ENCODE measurements at regions not wholly inside any gene's neighbourhood (a gene's known extent, or its start where the extent isn't known, plus 50 kb on each side); places are given as distances from the start of the nearest gene placed in this dataset.
"Not testable (repeated sequence)": the region's sequence is repeated elsewhere in the genome, so short reads cannot be mapped to it uniquely, and the experiment has no call there.

- Histone ChIP-seq H3K4me3 (ENCODE audit: low read length) (no peak overlapping the region), H3K36me3 (ENCODE audit: control insufficient read depth, insufficient read depth, low read length) (no peaks in the 10 kb centered on the region), H3K18ac (ENCODE audit: low read length) (no peak overlapping the region), H3K79me1 (ENCODE audit: low read length) (no peaks in the 10 kb centered on the region), H3K79me2 (ENCODE audit: control insufficient read depth, insufficient read depth, low read length) (no peaks in the 10 kb centered on the region), H3K23ac (ENCODE audit: low read length) (no peak overlapping the region), H3K9ac (ENCODE audit: low read length) (no peak overlapping the region), H3K27me3 (ENCODE audit: insufficient read depth, low read length, poor library complexity) (no peaks in the 10 kb centered on the region), H2BK5ac (ENCODE audit: low read length) (no peak overlapping the region), H2BK120ac (ENCODE audit: low read depth, low read length) (no peak overlapping the region), H3K4me1 (ENCODE audit: control insufficient read depth, low read depth, low read length) (no peaks in the 10 kb centered on the region), H3K4me2 (ENCODE audit: low read length) (no peak overlapping the region), H2AK5ac (ENCODE audit: low read length) (no peak overlapping the region), H3K27ac (ENCODE audit: low read depth, low read length) (no peak overlapping the region), H4K8ac (ENCODE audit: low read depth, low read length) (no peak overlapping the region), H3K56ac (ENCODE audit: low read length) (no peak overlapping the region), H2BK15ac (replicated peaks; ENCODE audit: low read depth) (no peak overlapping the region), H3K4ac (ENCODE audit: low read depth, low read length) (no peak overlapping the region), H4K5ac (ENCODE audit: low read length) (no peak overlapping the region)
- no peak for DNase-seq
- no CpG with 5 or more reads among the region's 6 CpGs for WGBS (ENCODE audit: extremely low coverage, insufficient coverage, low lambda C conversion rate)
These were observed 96.1 kb downstream of the SHANK2 start for GRCh38 chr11:71156301-71156700.

- Histone ChIP-seq H4K8ac (ENCODE audit: low read depth, low read length) (no peak overlapping the region), H3K27ac (ENCODE audit: low read depth, low read length) (no peak overlapping the region), H2AK5ac (ENCODE audit: low read length) (no peak overlapping the region), H3K56ac (ENCODE audit: low read length) (no peak overlapping the region), H3K4me1 (ENCODE audit: control insufficient read depth, low read depth, low read length) (no peaks in the 10 kb centered on the region), H3K4ac (ENCODE audit: low read depth, low read length) (no peak overlapping the region), H3K4me2 (ENCODE audit: low read length) (no peak overlapping the region), H3K79me2 (ENCODE audit: control insufficient read depth, insufficient read depth, low read length) (no peaks in the 10 kb centered on the region), H3K36me3 (ENCODE audit: control insufficient read depth, insufficient read depth, low read length) (no peaks in the 10 kb centered on the region), H4K5ac (ENCODE audit: low read length) (no peak overlapping the region), H3K27me3 (ENCODE audit: insufficient read depth, low read length, poor library complexity) (no peaks in the 10 kb centered on the region), H2BK5ac (ENCODE audit: low read length) (no peak overlapping the region), H2BK15ac (replicated peaks; ENCODE audit: low read depth) (no peak overlapping the region), H2BK120ac (ENCODE audit: low read depth, low read length) (no peak overlapping the region), H3K9ac (ENCODE audit: low read length) (no peak overlapping the region), H3K79me1 (ENCODE audit: low read length) (no peaks in the 10 kb centered on the region), H3K4me3 (ENCODE audit: low read length) (no peak overlapping the region), H3K23ac (ENCODE audit: low read length) (no peak overlapping the region), H3K18ac (ENCODE audit: low read length) (no peak overlapping the region)
- no CpG with 5 or more reads among the region's 8 CpGs for WGBS (ENCODE audit: extremely low coverage, insufficient coverage, low lambda C conversion rate)
- DNase-seq, result no peak
These were observed 96.5 kb downstream of the SHANK2 start for GRCh38 chr11:71155846-71156245.

GRCh38 chr11:71154261-71154805 is 98.0 kb downstream of the SHANK2 start:
- Histone ChIP-seq H2BK15ac (replicated peaks; ENCODE audit: low read depth) (no peak overlapping the region), H3K79me1 (ENCODE audit: low read length) (no peaks in the 10 kb centered on the region), H3K36me3 (ENCODE audit: control insufficient read depth, insufficient read depth, low read length) (no peaks in the 10 kb centered on the region), H3K4me2 (ENCODE audit: low read length) (no peak overlapping the region), H3K4me1 (ENCODE audit: control insufficient read depth, low read depth, low read length) (no peaks in the 10 kb centered on the region), H3K9ac (ENCODE audit: low read length) (no peak overlapping the region), H4K8ac (ENCODE audit: low read depth, low read length) (no peak overlapping the region), H3K18ac (ENCODE audit: low read length) (no peak overlapping the region), H3K23ac (ENCODE audit: low read length) (no peak overlapping the region), H3K4ac (ENCODE audit: low read depth, low read length) (no peak overlapping the region), H3K27ac (ENCODE audit: low read depth, low read length) (no peak overlapping the region), H4K5ac (ENCODE audit: low read length) (no peak overlapping the region), H3K56ac (ENCODE audit: low read length) (no peak overlapping the region), H2BK120ac (ENCODE audit: low read depth, low read length) (no peak overlapping the region), H2AK5ac (ENCODE audit: low read length) (no peak overlapping the region), H3K27me3 (ENCODE audit: insufficient read depth, low read length, poor library complexity) (no peaks in the 10 kb centered on the region), H3K4me3 (ENCODE audit: low read length) (no peak overlapping the region), H2BK5ac (ENCODE audit: low read length) (no peak overlapping the region), H3K79me2 (ENCODE audit: control insufficient read depth, insufficient read depth, low read length) (no peaks in the 10 kb centered on the region)
- DNase-seq, result no peak
- WGBS (ENCODE audit: extremely low coverage, insufficient coverage, low lambda C conversion rate), result no CpG with 5 or more reads among the region's 11 CpGs

- DNase-seq, result peak; percentile 68
- no peak overlapping the region for H4K8ac ChIP-seq (ENCODE audit: low read depth, low read length)
These were observed 99.4 kb downstream of the SHANK2 start for GRCh38 chr11:71153005-71153390.

GRCh38 chr11:71152312-71153004 is 99.9 kb downstream of the SHANK2 start:
- not testable (repeated sequence) for H3K27me3 ChIP-seq (ENCODE audit: insufficient read depth, low read length, poor library complexity); H2BK120ac ChIP-seq (ENCODE audit: low read depth, low read length); H4K8ac ChIP-seq (ENCODE audit: low read depth, low read length); H3K4me1 ChIP-seq (ENCODE audit: control insufficient read depth, low read depth, low read length); H3K23ac ChIP-seq (ENCODE audit: low read length); H3K18ac ChIP-seq (ENCODE audit: low read length); H3K4me3 ChIP-seq (ENCODE audit: low read length); H2AK5ac ChIP-seq (ENCODE audit: low read length); H3K27ac ChIP-seq (ENCODE audit: low read depth, low read length); H3K9ac ChIP-seq (ENCODE audit: low read length); H3K79me1 ChIP-seq (ENCODE audit: low read length); H2BK15ac ChIP-seq (replicated peaks; ENCODE audit: low read depth); H3K36me3 ChIP-seq (ENCODE audit: control insufficient read depth, insufficient read depth, low read length); DNase-seq; H3K56ac ChIP-seq (ENCODE audit: low read length); H2BK5ac ChIP-seq (ENCODE audit: low read length); H3K79me2 ChIP-seq (ENCODE audit: control insufficient read depth, insufficient read depth, low read length); H3K4ac ChIP-seq (ENCODE audit: low read depth, low read length); H3K4me2 ChIP-seq (ENCODE audit: low read length); H4K5ac ChIP-seq (ENCODE audit: low read length)
- no CpG with 5 or more reads among the region's 15 CpGs for WGBS (ENCODE audit: extremely low coverage, insufficient coverage, low lambda C conversion rate)

More at GRCh38 chr11:71153005-71153390, 99.4 kb downstream of the SHANK2 start:
- no peak overlapping the region for H3K27ac ChIP-seq (ENCODE audit: low read depth, low read length)
- no peaks in the 10 kb centered on the region for H3K27me3 ChIP-seq (ENCODE audit: insufficient read depth, low read length, poor library complexity)
- no peaks in the 10 kb centered on the region for H3K79me1 ChIP-seq (ENCODE audit: low read length)
- H2BK15ac ChIP-seq (replicated peaks; ENCODE audit: low read depth), result no peak overlapping the region
- H2BK120ac ChIP-seq (ENCODE audit: low read depth, low read length), result no peak overlapping the region
- H3K56ac ChIP-seq (ENCODE audit: low read length), result no peak overlapping the region
- H2BK5ac ChIP-seq (ENCODE audit: low read length), result no peak overlapping the region
- H3K4me2 ChIP-seq (ENCODE audit: low read length), result no peak overlapping the region
- no CpG with 5 or more reads among the region's 15 CpGs for WGBS (ENCODE audit: extremely low coverage, insufficient coverage, low lambda C conversion rate)
- no peak overlapping the region for H4K5ac ChIP-seq (ENCODE audit: low read length)
- no peak overlapping the region for H3K9ac ChIP-seq (ENCODE audit: low read length)
- no peaks in the 10 kb centered on the region for H3K36me3 ChIP-seq (ENCODE audit: control insufficient read depth, insufficient read depth, low read length)
- no peak overlapping the region for H3K4ac ChIP-seq (ENCODE audit: low read depth, low read length)
- no peaks in the 10 kb centered on the region for H3K4me1 ChIP-seq (ENCODE audit: control insufficient read depth, low read depth, low read length)
- H3K23ac ChIP-seq (ENCODE audit: low read length), result no peak overlapping the region
- no peak overlapping the region for H2AK5ac ChIP-seq (ENCODE audit: low read length)
- no peak overlapping the region for H3K4me3 ChIP-seq (ENCODE audit: low read length)
- no peaks in the 10 kb centered on the region for H3K79me2 ChIP-seq (ENCODE audit: control insufficient read depth, insufficient read depth, low read length)
- no peak overlapping the region for H3K18ac ChIP-seq (ENCODE audit: low read length)

GRCh38 chr11:71151561-71151960 is 100.8 kb downstream of the SHANK2 start:
- Histone ChIP-seq H3K4me1 (ENCODE audit: control insufficient read depth, low read depth, low read length) (no peaks in the 10 kb centered on the region), H2BK15ac (replicated peaks; ENCODE audit: low read depth) (no peak overlapping the region), H3K18ac (ENCODE audit: low read length) (no peak overlapping the region), H3K4me3 (ENCODE audit: low read length) (no peak overlapping the region), H4K5ac (ENCODE audit: low read length) (no peak overlapping the region), H4K8ac (ENCODE audit: low read depth, low read length) (no peak overlapping the region), H3K9ac (ENCODE audit: low read length) (no peak overlapping the region), H3K36me3 (ENCODE audit: control insufficient read depth, insufficient read depth, low read length) (no peaks in the 10 kb centered on the region), H3K79me2 (ENCODE audit: control insufficient read depth, insufficient read depth, low read length) (no peaks in the 10 kb centered on the region), H2BK120ac (ENCODE audit: low read depth, low read length) (no peak overlapping the region), H2AK5ac (ENCODE audit: low read length) (no peak overlapping the region), H2BK5ac (ENCODE audit: low read length) (no peak overlapping the region), H3K4ac (ENCODE audit: low read depth, low read length) (no peak overlapping the region), H3K4me2 (ENCODE audit: low read length) (no peak overlapping the region), H3K27ac (ENCODE audit: low read depth, low read length) (no peak overlapping the region), H3K23ac (ENCODE audit: low read length) (no peak overlapping the region), H3K27me3 (ENCODE audit: insufficient read depth, low read length, poor library complexity) (no peaks in the 10 kb centered on the region), H3K56ac (ENCODE audit: low read length) (no peak overlapping the region), H3K79me1 (ENCODE audit: low read length) (no peaks in the 10 kb centered on the region)
- no CpG with 5 or more reads among the region's 14 CpGs for WGBS (ENCODE audit: extremely low coverage, insufficient coverage, low lambda C conversion rate)
- no peak for DNase-seq

All from mesendoderm (in vitro differentiated cells).